Kidney (tissue), 13 donors: ENCODE measurements at regions not wholly inside any gene's neighbourhood (a gene's known extent, or its start where the extent isn't known, plus 50 kb on each side); places are given as distances from the start of the nearest gene placed in this dataset.

Source experiments
- DNase-seq, 5 donors: peaks; one replicate each; pipeline ENCODE4 v3.0.0-alpha.2; 2013 to 2020
- FAIRE-seq: peaks from 2 replicates; lab custom pipeline; 2012; peaks lifted over from hg19 to GRCh38; lab: Jason Lieb, UNC
- H3K27ac ChIP-seq, 2 donors: one replicate each; pipeline ENCODE4 v1.7.0; 2013; ENCODE audit warnings: low read depth in 2 of 2, low read length in 2 of 2, inconsistent platforms in 1 of 2
- H3K27me3 ChIP-seq: one replicate; pipeline ENCODE4 v1.7.1; 2013; ENCODE audit warnings: low read length, inconsistent platforms; ENCODE audit not compliant: control insufficient read depth, insufficient read depth
- H3K36me3 ChIP-seq, 3 donors: one replicate each; pipeline versions ENCODE4 v1.7.0 to v1.7.1; 2013; ENCODE audit warnings: low read length in 3 of 3, control low read depth in 1 of 3, inconsistent platforms in 1 of 3; ENCODE audit not compliant: insufficient read depth in 3 of 3, control insufficient read depth in 2 of 3
- H3K4me1 ChIP-seq, 3 donors: one replicate each; pipeline versions ENCODE4 v1.7.0 to v1.7.1; 2013; ENCODE audit warnings: low read length in 3 of 3, inconsistent platforms in 1 of 3, low read depth in 1 of 3; ENCODE audit not compliant: control insufficient read depth in 2 of 3, insufficient read depth in 2 of 3
- H3K4me3 ChIP-seq, 3 donors: one replicate each; pipeline versions ENCODE4 v1.7.0 to v1.8.1; 2013; ENCODE audit warnings: low read length in 3 of 3, control low read depth in 1 of 3, inconsistent platforms in 1 of 3
- H3K9ac ChIP-seq, 3 donors: one replicate each; pipeline versions ENCODE4 v1.7.0 to v1.7.1; 2013; ENCODE audit warnings: low read length in 3 of 3, control low read depth in 1 of 3, inconsistent platforms in 1 of 3
- H3K9me3 ChIP-seq, 3 donors: one replicate each; pipeline versions ENCODE4 v1.7.0 to v1.7.1; 2013; ENCODE audit warnings: low read length in 3 of 3, control low read depth in 1 of 3, inconsistent platforms in 1 of 3; ENCODE audit not compliant: control insufficient read depth in 2 of 3, insufficient read depth in 1 of 3
- CTCF ChIP-seq: IDR thresholded peaks from 3 replicates; pipeline ENCODE4 v1.5.1; 2012; ENCODE audit warnings: mild to moderate bottlenecking, moderate library complexity, borderline replicate concordance; ENCODE audit not compliant: insufficient read depth; ENCODE audit errors: extremely low read depth
- intact Hi-C: fragments of 100-400 bp; cut with DNase I; formaldehyde crosslinking; loops from one replicate; pipeline ENCODE4 v1.11.1; 2022
- donor health status: control.
- donor health status: control.
- donor health status: control.
- donor health status: control.
- donor health status: control.
- donor health status: DM: yes; HTN: yes; CAD: no.
- donor health status: Normal renal cell carcinoma (clear cell type).

GRCh38 chr2:120828066-120828465 lies 92.4 kb downstream of the GLI2 start:
- H3K9ac ChIP-seq, result no peak overlapping the region
- intact Hi-C loops, result no loop called here
- peaks cover 2% of the 10 kb centered on the region for H3K27me3 ChIP-seq
- no peak for FAIRE-seq
- TF ChIP-seq CTCF, result no peak
- DNase-seq, result no peak
- peaks cover 0 to 2% (median 0%) of the 10 kb centered on the region in 3 donors for H3K36me3 ChIP-seq
- H3K27ac ChIP-seq, result no peak overlapping the region
- H3K9me3 ChIP-seq, result no peaks in the 10 kb centered on the region
- H3K4me1 ChIP-seq, result peaks cover 0 to 9% (median 2%) of the 10 kb centered on the region in 3 donors
- H3K4me3 ChIP-seq, result no peak overlapping the region

GRCh38 chr2:120828829-120829632 lies 93.4 kb downstream of the GLI2 start:
- H3K9me3 ChIP-seq, result no peaks in the 10 kb centered on the region
- intact Hi-C loops, result no loop called here
- FAIRE-seq, result no peak
- H3K4me1 ChIP-seq, result peaks cover 0 to 9% (median 2%) of the 10 kb centered on the region in 3 donors
- H3K36me3 ChIP-seq, result peaks cover 0 to 2% (median 0%) of the 10 kb centered on the region in 3 donors
- TF ChIP-seq CTCF, result no peak
- H3K4me3 ChIP-seq, result peak overlapping the region in 1 of 3 donors; percentile 9
- H3K27me3 ChIP-seq, result peaks cover 2% of the 10 kb centered on the region
- no peak overlapping the region for H3K9ac ChIP-seq
- H3K27ac ChIP-seq, result no peak overlapping the region
- no peak for DNase-seq

DNA sequence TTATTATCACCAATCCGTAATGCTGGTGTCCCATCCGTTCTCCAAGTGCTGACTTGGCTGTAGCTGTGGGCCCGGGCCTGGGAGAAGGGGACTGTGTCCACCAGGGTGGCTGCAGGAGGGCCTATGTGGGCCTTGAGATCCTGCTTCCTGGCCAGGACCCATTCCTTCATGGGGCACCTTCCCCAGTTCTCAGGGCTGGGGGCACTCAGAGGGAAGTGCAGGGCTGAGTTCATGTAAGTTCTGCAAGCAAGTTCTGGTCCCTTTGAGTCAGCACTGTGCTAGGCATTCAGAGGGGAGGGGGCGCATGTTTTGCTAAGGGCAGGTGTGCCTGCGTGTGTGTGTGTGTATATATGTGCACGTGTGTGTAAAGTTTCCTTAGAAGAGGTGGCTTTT lies 94.0 kb downstream of the GLI2 start:
- H3K9me3 ChIP-seq, result no peaks in the 10 kb centered on the region
- H3K4me3 ChIP-seq, result no peak overlapping the region
- no peak overlapping the region for H3K9ac ChIP-seq
- TF ChIP-seq CTCF, result no peak
- H3K4me1 ChIP-seq, result peaks cover 0 to 9% (median 2%) of the 10 kb centered on the region in 3 donors
- DNase-seq (no peak), FAIRE-seq (no peak)
- peaks cover 2% of the 10 kb centered on the region for H3K27me3 ChIP-seq
- peaks cover 0 to 2% (median 0%) of the 10 kb centered on the region in 3 donors for H3K36me3 ChIP-seq
- H3K27ac ChIP-seq, result no peak overlapping the region
- intact Hi-C loops, result no loop called here
